Superior temporal gyrus (tissue), 1 donor: ENCODE measurements at regions not wholly inside any gene's neighbourhood (a gene's known extent, or its start where the extent isn't known, plus 50 kb on each side); places are given as distances from the start of the nearest gene placed in this dataset.
"Not testable (repeated sequence)": the region's sequence is repeated elsewhere in the genome, so short reads cannot be mapped to it uniquely, and the experiment has no call there.

Experiments used
- DNase-seq: peaks from one replicate; pipeline ENCODE4 v3.0.0-alpha.2; 2016; ENCODE audit errors: extremely low spot score

DNA sequence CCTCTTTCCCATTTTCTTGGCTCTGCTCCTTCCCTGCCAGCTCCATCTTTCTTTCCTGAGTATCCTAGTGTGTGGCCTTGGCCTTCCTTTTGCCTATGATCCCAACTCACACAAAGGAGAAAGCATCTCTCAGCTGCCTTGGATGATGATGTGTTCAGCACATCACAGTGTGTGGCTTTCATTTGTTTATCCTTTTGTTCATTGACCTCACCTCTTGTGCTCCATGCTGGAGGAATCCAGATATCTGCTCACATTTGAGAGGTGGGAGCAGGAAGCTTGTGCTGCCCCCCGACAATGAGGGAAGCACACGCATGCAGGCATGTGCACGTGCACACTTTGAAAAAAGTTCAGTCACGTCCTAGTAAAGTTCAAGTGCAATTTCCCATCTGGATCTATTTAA, 131.0 kb downstream of the SMIM20 start:
- DNase-seq = no peak

DNA sequence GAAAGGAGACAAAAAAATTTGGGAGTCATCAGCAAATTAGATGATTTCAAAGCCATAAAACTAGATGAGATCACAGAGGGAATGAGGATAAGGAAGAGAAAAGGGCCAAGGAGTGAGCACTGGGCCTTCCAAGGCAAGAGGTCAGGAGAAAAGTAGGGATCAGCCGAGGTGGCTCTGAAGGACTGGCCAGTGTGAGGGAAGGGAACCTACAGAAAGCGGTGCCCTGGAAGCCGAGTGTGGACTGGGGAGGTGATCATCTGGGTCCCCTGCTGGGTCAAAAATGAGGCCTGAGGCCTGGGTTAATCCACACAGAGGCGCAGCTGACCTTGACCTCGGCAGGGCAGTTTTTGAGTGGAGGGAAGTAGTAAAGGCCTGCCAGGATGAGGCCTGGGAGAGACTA, 133.8 kb downstream of the SMIM20 start:
- no peak for DNase-seq

DNA sequence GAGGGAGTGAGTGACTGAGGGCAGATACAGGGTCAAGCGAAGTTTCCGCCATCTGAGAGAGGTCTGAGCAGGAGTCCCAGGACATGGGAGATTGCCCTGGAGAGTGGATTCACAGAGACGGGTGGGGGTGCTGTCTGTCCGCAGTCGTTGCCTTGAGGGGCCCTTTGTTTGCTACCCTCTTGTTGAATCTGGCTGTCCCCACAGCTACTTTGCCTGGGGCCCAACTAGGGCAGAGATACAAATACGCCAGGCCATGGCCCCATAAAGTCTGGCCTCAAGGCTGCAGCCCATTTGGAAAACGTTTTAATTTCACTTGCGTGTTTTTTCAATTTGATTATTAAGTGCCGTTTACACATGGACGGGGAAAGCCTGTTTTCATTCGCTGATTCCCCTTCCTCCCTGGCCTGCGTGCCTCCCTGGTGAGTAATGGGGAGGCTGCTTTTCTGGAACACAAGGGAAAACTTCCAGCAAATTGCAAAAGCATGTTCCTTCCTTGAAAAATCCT, 134.4 kb downstream of the SMIM20 start:
- no peak for DNase-seq

DNA sequence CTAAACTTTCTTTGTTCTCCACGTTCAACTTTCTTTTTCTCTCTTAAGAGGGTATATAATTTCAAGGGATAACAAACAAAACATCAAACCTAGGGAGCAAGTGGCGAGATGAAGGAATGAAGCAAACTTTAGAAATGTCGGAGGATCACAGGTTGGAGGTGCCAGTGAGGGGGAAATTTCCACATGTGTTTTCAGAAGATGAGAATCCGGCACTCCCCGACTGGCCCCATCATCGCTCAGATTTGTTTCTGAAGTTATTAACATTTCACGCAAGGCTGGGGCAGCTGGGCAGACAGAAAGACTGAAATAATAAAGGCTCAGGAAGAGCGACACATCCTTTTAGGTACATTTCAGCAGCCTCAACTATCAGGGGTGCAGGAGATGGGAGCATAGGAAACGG, 134.9 kb downstream of the SMIM20 start:
- no peak for DNase-seq

DNA sequence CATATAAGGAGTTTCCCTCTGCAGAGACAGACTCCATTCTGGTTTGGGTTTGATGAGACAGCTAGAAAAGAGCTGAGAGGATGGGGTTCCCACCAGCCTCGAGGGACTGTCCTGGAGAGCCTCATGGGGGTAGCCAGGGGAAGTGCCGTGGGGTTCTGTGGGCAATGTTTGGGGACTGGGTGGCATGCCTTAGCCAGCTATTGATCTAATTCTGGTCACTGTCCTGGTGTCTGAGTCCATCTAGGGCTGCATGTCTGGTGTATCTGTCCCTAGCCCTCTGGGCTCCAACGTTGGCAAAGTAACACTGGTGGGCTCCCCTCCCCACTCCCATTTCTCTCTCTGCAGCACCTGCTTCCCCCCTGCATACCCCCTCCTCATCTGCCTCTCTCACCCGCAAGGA, 135.4 kb downstream of the SMIM20 start:
- no peak for DNase-seq

DNA sequence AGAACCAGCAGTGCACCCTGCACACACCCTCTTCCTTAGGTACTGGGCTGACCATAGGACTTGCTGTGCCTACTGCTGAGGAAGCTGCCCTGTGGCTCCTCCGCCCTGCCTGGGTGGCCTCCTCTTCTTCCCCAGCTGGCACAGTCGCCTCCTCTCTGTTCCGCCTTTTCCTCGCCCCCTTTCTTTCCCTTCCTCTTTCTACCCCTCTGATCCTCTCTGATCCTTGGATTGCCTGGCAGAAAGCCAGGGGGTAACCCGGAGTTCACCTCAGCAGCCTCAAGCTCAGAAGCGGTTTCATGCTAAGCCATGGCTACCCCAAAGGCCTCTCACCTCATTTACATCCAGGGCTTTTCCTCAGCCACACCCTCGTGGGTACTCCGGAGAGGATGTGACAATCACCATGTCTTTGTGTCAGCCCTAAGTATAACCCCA, 136.2 kb downstream of the SMIM20 start:
- DNase-seq = no peak

DNA sequence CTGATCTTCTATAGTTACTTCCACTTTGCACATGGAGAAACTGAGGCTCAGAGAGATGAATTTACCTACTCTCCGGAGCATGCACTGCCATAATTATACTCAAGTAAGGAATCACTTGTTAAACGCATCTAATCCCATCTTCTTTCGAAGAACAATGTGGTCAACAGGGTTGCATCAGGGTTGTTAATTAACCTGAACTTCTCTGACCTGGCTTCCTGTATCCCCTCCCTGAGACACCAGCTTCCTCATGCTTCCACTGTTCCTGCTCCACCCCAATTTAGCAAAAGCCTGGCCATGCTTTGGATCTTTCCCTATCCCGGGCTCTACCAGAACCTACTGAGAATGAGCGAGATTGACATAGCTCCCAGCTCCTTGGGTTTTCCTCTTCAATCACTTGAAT, 136.7 kb downstream of the SMIM20 start:
- DNase-seq = no peak

DNA sequence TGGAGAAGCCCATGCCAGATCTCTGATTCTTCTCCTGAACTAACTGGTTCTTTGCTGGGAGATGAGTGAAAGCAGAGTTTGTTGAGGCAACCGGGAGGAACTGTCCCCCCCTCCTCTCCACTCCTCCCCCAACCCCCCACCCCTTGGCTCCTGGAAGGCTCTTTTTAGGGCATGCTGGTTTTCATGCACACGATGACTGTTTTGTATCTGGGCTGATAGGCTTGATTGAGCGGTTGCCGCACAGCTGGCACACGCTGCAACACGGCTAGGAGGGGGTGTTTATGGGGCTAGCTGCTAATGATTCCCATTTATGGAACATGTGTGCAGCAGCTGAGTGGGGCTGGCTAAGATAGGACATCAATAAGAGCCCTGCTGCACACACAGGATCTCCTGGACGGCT, 137.2 kb downstream of the SMIM20 start:
- DNase-seq = no peak

DNA sequence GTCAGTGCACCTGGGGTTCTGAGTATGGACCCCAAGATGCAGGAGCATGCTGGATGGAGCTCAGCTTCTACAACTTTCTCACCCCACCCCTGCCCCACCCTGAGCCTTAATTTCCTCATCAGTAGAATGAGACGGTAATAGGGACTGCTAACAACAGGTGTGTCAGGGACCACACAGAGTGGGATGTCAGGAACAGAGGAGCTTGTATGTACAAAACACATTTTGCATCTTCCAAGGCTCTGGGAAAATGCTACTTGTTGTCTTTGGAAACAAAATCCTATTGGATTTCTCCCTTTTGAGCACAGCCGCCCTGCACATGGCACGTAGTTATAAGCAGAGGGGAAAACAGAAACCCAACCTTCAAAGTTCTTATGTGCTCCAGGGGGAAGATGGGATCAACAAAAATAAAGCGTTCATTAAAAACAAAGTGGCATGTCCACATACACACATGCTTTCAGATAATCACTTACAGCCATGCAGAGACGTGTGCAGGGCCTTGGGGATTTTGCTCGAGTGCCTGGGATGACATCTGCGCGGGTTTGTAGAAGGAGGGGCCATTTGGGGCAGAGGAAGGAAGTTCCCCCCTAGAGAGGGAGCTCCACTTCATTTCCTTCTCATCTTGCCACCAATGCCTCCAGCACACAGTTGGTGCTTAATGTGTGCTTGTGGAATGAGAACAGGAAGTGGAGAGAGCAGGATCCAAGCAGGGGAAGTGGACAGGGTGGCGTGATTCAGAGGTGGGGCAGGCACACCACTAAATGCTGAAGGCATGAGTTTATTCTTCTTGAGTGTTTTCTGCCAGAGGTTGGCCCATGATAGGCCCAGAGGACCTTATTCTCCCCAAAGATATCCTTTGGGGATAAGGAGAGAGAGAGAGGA, 138.9 kb downstream of the SMIM20 start:
- DNase-seq = no peak

DNA sequence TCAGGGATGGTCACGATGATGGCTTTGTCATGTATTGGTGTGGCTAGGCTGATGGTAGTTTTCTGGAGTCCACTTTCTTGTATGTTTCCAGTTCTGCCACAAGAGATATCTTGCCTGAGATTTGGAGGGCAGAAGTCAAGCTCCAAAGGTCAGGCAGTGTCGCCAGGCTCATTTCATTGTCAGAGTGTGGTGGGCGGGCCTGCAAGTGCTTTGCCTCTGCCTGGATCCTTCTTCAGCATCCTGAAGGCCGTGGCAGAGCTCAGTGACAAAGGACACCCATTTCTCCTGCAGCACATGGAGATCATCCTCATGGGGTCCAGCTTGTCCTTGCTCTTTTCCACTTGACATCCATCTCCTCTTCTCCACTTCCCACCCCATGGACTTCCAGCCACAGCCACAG, 139.7 kb downstream of the SMIM20 start:
- no peak for DNase-seq

DNA sequence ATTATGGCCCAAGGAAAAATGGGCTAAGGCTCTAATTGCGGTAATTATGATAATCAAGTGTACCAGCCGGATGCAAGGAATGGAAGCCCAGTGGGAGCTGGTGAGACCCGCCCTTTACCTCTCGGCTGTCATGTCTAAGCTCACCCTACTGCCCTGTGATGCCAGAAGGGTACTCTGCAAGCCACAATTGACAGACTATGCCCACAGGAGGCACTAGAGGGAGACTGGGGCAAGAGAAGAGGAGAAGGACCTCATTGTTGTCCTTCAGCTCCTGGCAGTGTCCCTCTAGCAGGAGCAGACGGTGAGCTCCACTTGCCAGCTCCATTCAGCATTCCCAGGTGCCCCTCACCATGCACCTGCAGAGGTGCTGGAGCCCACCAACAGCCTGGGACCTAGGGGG, 141.8 kb downstream of the SMIM20 start:
- DNase-seq = no peak

DNA sequence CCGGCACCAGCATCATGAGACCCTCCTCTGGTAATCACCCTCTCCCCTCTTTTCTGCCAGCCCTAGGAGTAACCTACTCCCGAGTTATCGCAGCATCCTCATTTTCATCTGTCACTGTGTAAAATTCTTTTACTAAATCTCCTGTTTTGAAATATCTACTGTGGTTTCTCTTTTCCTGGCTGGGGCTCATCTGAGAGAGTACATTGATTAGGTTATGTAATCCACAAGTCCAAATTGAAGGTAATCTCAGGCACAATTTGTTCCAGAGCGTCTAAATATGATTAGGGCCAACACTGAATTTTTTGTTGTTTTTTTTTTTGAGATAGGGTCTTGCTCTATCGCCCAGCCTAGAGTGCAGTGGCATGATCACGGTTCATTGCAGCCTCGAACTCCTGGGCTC, 142.4 kb downstream of the SMIM20 start:
- no peak for DNase-seq

DNA sequence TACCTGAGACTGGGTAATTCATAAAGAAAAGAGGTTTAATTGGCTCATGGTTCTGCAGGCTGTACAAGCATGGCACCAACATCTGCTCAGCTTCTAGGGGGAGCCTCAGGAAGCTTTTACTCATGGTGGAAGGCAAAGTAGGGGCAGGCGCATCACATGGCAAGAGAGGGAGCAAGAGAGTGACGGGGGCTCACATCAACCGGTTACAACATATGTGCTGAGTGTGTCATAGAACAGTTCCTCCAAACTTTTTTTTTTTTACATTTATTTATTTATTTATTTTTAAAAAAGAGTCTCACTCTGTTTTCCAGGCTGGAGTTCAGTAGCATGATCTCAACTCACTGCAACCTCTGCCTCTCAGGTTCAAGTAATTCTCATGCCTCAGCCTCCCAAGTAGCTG, 143.8 kb downstream of the SMIM20 start:
- DNase-seq = not testable (repeated sequence)

DNA sequence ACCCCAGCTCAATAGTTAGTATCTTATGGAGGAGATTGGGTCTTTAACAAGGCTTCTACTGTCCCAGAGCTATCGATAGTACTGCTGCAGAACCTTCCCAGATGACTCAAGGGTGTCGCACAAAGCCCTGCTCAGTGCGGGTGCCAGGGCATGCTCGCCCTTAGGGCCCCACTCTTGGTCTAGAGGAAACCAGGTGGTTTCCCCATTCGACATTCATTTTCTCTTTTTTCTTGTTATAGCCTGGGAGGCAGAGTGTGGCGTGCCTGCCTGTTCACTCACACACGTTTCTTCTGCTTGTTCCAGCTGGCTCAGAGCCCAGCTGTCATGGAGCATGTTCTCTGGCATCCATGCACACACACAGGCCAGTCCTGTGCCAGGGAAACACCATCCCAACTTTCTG, 144.5 kb downstream of the SMIM20 start:
- DNase-seq = no peak

DNA sequence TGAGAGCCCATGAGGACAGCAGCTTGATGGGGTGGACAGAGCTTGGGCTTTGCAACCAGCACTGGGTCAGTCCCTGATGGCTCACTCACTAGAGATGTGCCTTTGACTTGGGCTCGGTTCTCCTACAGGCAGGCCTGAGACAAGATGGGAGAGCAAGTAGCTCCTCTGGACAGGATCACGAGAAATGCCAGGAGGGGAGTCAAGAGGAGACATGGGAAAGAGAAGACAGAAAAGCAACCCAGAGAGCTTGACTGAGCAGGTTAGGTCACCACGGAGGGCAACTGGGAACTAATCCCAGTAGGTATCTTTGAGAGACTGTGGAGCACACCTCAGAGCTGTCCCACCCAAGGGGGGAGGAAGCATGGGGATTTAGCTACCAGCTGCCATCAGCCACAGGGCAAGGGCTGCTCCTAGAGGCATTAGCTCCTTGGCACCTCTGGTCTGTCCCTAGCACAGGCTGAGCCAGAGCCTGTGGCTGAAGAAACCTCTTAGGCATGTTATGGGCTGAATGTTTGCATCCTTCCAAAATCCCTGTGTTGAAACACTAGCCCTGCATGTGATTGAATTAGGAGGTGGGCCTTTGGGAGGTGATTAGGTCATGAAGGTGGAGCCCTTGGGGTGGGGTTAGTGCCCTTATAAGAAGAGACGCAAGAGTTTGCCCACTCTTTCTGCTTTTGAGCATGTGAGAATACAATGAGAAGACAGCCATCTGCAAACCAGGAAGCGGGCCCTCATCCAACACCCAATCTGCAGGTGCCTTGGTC, 145.6 kb downstream of the SMIM20 start:
- no peak for DNase-seq

DNA sequence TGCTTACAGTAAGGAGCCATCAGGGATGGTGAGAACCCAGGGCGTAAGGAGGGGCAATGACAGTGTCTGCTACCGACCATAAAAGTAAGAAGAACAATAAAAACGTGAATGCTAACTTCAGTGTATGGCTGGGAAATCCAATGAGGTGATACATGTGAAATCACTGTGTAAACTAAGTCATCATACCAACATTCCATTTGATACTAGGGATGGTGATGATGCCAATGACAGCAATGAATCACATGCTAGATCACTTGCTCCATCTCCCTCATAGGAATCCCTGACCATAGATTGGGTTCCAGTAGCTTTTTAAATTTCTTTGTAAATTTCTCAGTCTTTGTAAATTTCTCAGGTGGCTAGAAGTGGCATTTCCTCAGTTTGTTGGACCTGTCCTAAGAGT, 146.3 kb downstream of the SMIM20 start:
- DNase-seq = no peak

DNA sequence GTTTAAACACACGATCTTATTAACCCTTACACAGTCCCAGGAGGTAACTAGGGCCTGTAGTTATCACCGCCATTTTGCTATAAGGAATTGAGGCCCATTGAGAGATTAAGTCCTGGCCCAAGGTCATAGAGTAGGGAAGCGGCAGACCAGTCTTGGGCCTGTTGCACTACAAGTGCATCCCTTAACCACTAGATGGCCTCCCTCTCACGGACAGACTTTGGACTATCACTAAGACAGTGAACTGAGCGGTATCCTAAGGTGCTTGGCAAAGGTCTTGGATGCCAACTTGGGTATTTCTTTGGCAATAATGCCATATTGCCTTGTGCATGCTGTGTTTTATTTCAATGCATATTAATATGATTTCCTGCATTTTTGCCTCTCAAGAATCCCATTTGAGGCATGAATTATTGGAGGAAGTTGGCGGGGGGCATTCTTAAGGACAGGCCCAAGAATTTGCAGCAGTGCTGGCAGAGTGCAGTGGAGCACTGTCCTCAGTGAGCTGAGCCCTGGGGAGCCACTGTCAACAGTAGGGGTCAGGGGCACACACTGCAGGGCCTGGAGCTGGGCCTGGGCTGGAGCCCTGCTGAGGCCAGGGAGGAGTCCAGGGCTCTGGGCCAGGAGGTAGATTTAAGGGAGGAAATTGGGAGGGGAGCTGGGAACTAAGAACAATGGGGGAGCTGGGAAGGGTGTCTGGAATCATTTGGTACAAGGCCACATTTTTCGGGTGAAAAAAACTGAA, 147.4 kb downstream of the SMIM20 start:
- no peak for DNase-seq

DNA sequence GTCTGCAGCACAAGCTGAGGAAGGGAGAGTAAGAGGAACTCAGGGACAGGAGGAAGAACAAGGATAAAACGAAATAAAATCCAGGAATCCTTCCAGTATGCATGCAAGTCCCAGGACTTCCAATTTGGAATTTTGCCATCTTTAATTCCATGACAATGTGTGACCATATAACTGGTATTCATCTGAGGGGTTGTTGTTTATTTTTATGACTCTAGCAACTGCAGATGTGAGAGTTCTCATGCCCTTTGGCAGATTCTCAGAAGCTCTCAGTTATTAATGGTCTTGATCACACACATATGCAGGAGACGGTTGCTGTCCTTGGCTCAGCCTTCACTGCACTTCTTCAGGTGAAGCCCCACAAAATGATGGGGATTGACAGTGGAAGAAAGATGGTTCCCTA, 148.2 kb downstream of the SMIM20 start:
- DNase-seq = no peak

DNA sequence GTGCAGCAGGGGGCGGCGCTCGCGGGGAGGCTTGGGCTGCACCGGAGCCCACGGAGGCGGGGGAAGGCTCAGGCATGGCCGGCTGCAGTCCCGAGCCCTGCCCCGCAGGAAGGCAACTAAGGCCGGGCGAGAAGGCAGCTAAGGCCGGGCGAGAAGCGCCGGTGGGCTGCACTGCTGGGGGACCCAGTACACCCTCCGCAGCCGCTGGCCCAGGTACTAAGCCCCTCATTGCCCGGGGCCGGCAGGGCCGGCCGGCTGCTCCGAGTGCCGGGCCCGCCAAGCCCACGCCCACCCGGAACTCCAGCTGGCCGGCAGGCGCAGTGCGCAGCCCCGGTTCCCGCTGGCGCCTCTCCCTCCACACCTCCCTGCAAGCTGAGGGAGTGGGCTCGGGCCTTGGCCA, 150.0 kb downstream of the SMIM20 start:
- DNase-seq = not testable (repeated sequence)

DNA sequence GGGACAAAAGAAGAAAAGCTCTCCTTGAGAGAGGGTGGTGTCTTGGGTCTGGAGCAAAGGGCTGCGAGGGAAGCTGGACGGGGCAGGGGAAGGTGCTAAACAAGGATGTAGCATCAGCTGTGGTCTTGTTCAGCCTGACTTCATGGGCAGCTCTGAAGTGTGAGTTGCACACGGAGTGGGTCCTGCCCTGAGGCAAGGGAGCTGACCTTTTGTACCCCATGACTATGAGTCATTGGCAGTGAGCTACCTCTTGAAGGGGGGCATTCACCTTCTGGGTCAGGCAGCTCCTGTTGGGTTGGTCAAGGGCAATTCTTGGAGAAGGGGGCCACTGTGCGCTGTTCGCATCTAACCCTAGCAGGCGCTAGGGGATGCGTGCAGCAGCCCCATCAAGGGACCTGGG, 151.8 kb downstream of the SMIM20 start:
- DNase-seq = no peak

DNA sequence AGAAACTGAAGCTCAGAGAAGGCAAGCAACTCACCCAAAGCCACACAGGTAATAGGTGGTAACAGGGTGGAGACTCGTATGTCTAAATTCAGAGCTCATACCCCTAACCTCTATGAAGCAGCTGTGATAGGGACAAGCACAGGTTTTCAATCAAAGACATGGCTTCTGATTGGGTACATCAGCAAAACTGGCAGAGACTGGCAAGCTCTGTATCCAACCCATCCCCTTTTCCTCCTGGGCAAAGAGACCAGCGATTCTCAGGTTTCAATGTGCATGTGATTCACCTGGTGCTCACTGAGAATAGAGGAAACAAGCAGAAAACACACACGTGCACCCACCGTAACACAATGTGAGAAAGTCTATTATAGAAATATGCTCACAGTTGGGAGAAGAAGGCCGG, 153.0 kb downstream of the SMIM20 start:
- DNase-seq = no peak

DNA sequence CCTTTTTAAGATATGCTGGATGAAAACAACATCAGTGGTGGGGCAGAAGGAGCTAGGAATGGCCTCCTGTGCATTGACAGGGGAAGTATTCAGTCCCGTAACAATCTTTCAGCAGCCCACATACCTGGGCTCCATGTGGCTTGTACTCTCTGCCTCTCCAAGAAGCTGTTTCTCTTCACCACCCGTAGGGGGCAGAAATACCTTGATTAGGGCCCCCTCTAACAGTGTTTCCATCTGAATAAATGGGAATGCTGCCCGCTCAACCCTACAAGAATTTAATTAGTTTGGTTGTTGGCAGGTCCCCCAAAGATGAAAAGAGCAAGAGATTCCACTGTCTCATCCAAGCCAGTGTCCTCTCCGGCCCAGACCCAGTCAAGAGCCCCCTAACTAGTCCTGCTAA, 155.2 kb downstream of the SMIM20 start:
- no peak for DNase-seq
